Lower leg skin (tissue), 4 donors: ENCODE measurements at regions not wholly inside any gene's neighbourhood (a gene's known extent, or its start where the extent isn't known, plus 50 kb on each side); places are given as distances from the start of the nearest gene placed in this dataset.

Experiments
- DNase-seq, 2 donors: peaks; one replicate each; pipeline ENCODE4 v3.0.0-alpha.2; 2019; ENCODE audit warnings: low spot score in 2 of 2
- H3K4me3 ChIP-seq: fragments of 200-600 bp; sonication (generic); 2 replicates; pipeline ENCODE4 v1.5.1; 2017; ENCODE audit warnings: mild to moderate bottlenecking, low read depth; ENCODE audit not compliant: poor library complexity, severe bottlenecking
- POLR2A ChIP-seq, 2 donors: fragments of 450-650 bp; IDR thresholded peaks; one replicate each; pipeline ENCODE4 v1.6.1; 2016 to 2017; ENCODE audit warnings: antibody characterized with exemption in 2 of 2, mild to moderate bottlenecking in 1 of 2, moderate library complexity in 1 of 2
- WGBS, 2 donors: methylation state at CpG; one replicate each; pipeline ENCODE4 v1.1.5; 2018; 5-methylcytosine and 5-hydroxymethylcytosine counted together
- intact Hi-C: fragments of 100-400 bp; cut with DNase I; formaldehyde crosslinking; loops from one replicate; pipeline ENCODE4 v1.15.0; 2023; ENCODE audit warnings: low total_unique reads
- TF ChIP-seq, protein P1 (sequence below), 3 donors: fragments of 450-650 bp; IDR thresholded peaks; one replicate each; pipeline ENCODE4 v1.5.1; 2016; ENCODE audit warnings: antibody characterized with exemption in 3 of 3, mild to moderate bottlenecking in 3 of 3, moderate library complexity in 2 of 3

DNA sequence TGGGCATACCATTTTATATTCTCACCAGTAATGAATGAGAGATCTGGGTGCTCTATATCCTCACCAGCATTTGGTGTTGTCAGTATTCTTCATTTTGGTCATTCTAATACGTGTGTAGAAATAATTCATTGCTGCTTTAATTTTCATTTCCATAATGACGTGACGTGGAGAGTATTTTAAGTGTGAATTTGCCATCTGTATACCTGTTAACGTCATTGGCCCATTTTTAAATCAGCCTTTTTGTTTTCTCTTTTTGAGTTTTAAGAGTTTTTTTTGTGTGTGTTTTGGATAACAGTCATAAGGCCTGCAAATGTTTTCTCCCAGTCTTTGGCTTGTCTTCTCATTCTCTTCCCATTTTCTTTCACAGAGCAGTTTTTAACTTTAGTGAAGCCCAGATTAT is 74.4 kb upstream of the SYT1 start:
- WGBS, 2 donors = 85 to 88% methylated on average over 4 of the region's 4 CpGs
- TF ChIP-seq, protein P1, sequence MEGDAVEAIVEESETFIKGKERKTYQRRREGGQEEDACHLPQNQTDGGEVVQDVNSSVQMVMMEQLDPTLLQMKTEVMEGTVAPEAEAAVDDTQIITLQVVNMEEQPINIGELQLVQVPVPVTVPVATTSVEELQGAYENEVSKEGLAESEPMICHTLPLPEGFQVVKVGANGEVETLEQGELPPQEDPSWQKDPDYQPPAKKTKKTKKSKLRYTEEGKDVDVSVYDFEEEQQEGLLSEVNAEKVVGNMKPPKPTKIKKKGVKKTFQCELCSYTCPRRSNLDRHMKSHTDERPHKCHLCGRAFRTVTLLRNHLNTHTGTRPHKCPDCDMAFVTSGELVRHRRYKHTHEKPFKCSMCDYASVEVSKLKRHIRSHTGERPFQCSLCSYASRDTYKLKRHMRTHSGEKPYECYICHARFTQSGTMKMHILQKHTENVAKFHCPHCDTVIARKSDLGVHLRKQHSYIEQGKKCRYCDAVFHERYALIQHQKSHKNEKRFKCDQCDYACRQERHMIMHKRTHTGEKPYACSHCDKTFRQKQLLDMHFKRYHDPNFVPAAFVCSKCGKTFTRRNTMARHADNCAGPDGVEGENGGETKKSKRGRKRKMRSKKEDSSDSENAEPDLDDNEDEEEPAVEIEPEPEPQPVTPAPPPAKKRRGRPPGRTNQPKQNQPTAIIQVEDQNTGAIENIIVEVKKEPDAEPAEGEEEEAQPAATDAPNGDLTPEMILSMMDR (IDR thresholded peaks at IDR 0.05) = no peak
- no peak for TF ChIP-seq POLR2A (IDR thresholded peaks at IDR 0.05)
- no peak for DNase-seq
- H3K4me3 ChIP-seq = no peak overlapping the region
- intact Hi-C loops = no loop called here

DNA sequence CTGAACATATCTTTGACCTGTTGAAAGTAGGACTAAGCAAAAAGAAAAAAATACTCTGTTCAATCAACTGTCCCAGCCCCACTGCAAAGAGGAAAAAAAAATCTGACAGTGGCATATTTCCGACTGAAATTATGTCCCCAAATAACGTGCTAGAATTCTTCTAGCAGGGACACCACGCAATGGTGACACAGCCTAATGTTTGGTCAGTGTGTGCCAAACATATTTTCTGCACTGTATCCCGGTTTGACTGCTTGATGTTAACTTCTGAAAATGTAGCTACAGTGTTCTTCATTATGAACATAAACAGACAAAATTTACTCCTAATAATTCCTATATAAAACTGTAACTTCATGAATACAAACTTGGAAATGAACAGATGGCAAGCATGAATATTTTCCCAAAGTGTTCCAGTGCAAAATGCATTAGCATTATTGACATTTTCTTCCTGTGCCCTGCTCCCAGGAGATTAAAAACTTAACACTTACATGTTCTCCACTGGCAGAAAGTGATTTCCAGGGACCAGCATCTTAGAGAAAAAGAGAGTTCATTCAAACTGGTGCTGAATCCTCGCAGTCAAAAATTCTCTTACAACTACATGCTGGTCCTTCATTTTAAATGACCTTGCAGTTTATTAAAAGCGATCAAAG is 72.4 kb upstream of the SYT1 start:
- DNase-seq = no peak
- H3K4me3 ChIP-seq = no peak overlapping the region
- intact Hi-C loops = no loop called here
- WGBS, 2 donors = 80 to 84% methylated on average over 6 of the region's 6 CpGs
- TF ChIP-seq, protein P1 (IDR thresholded peaks at IDR 0.05) = no peak
- TF ChIP-seq POLR2A (IDR thresholded peaks at IDR 0.05) = no peak

DNA sequence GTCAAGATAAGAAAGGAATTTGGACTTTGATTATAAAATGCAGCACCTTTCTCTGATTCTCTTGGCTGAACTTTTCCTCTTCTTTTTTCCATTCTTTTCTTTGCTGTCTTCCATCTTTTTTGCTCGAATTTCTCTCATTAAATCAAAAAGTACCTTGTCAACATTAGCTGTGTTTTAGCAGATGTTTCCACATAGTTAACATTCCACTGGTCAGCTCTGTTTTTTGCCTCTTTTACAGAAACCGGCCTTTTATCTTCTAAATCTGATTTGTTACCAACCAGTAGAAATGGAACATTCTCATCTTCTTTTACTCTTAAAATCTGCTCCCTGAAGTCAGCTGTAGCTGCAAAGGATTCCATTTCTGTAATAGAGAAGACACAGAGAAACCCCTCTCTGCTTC is 71.1 kb upstream of the SYT1 start:
- 29 to 33% methylated on average over 2 of the region's 2 CpGs for WGBS, 2 donors
- TF ChIP-seq, protein P1 (IDR thresholded peaks at IDR 0.05) = no peak
- TF ChIP-seq POLR2A (IDR thresholded peaks at IDR 0.05) = no peak
- no peak for DNase-seq
- no peak overlapping the region for H3K4me3 ChIP-seq
- intact Hi-C loops = no loop called here

DNA sequence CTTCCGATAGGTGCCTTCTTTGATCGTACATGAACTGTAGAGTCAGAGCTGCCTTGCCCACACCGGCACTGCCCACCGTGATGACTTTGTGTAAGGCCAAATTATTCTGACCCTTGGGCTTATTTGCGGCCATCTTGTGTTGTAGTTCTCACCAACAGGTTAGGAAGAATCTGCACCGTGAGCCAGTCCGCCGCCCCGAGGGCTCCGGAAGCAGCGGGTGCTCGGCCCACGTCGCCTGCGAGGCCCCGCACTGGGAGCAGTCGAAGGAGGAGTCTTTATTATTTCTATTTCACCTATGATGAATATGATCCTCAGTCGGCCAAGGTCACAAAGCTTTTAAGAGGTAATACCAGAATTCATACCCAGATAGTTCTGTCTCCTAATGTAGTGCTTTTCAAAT is 70.6 kb upstream of the SYT1 start:
- no peak overlapping the region for H3K4me3 ChIP-seq
- no peak for DNase-seq
- TF ChIP-seq, protein P1 (IDR thresholded peaks at IDR 0.05) = no peak
- no peak for TF ChIP-seq POLR2A (IDR thresholded peaks at IDR 0.05)
- intact Hi-C loops = no loop called here
- WGBS, 2 donors = 93 to 94% methylated on average over 18 of the region's 18 CpGs

DNA sequence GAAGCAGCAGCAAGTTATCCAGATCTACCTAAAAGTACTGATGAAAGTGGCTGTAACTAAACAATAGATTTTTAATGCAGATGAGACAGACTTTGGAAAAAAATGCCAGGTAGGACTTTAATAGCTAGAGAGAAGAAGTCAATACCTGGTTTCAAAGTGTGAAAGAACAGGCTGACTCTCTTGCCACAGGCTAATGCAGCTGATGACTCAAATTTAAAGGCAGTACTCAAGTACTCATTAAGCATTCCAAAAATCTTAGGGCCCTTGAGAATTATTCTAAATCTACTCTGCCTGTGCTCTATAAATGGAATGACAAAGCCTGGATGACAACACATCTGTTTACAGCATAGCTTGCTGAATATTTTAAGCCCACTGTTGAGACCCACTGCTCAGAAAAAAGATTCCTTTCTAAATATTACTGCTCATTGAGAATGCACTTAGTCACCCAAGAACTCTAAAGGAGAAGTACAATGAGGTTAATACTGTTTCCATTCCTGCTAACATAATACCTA is 68.6 kb upstream of the SYT1 start:
- intact Hi-C loops = no loop called here
- no peak overlapping the region for H3K4me3 ChIP-seq
- TF ChIP-seq, protein P1 (IDR thresholded peaks at IDR 0.05) = no peak
- no peak for TF ChIP-seq POLR2A (IDR thresholded peaks at IDR 0.05)
- no peak for DNase-seq
